Mesendoderm (in vitro differentiated cells): ENCODE measurements at regions not wholly inside any gene's neighbourhood (a gene's known extent, or its start where the extent isn't known, plus 50 kb on each side); places are given as distances from the start of the nearest gene placed in this dataset.

Experiments
- DNase-seq: peaks from one replicate; pipeline ENCODE4 v3.0.0; 2013
- H2AK5ac ChIP-seq: 2 replicates; pipeline ENCODE4 v1.6.1; 2013; ENCODE audit warnings: low read length, inconsistent platforms
- H2BK120ac ChIP-seq: 2 replicates; pipeline ENCODE4 v1.6.1; 2013; ENCODE audit warnings: low read depth, mild to moderate bottlenecking, low read length, moderate library complexity, mixed read lengths
- H2BK15ac ChIP-seq: replicated peaks from 2 replicates; pipeline ENCODE4 v1.6.1; 2013; ENCODE audit warnings: low read depth, mild to moderate bottlenecking, moderate library complexity
- H2BK5ac ChIP-seq: 2 replicates; pipeline ENCODE4 v1.6.1; 2013; ENCODE audit warnings: low read length, inconsistent platforms
- H3K18ac ChIP-seq: 2 replicates; pipeline ENCODE4 v1.6.1; 2013; ENCODE audit warnings: mild to moderate bottlenecking, low read length, mixed read lengths
- H3K23ac ChIP-seq: one replicate; pipeline ENCODE4 v1.6.1; 2013; ENCODE audit warnings: low read length
- H3K27ac ChIP-seq: 2 replicates; pipeline ENCODE4 v1.5.1; 2013; ENCODE audit warnings: low read depth, mild to moderate bottlenecking, inconsistent platforms, low read length, moderate library complexity
- H3K27me3 ChIP-seq: 2 replicates; pipeline ENCODE4 v1.6.1; 2013; ENCODE audit warnings: low read length, control low read depth, mild to moderate bottlenecking, inconsistent platforms; ENCODE audit not compliant: insufficient read depth, poor library complexity
- H3K36me3 ChIP-seq: 2 replicates; pipeline ENCODE4 v1.6.1; 2013; ENCODE audit warnings: low read length, inconsistent platforms; ENCODE audit not compliant: control insufficient read depth, insufficient read depth
- H3K4ac ChIP-seq: one replicate; pipeline ENCODE4 v1.6.1; 2013; ENCODE audit warnings: low read depth, mild to moderate bottlenecking, low read length, moderate library complexity
- H3K4me1 ChIP-seq: 2 replicates; pipeline ENCODE4 v1.6.1; 2013; ENCODE audit warnings: low read depth, low read length, inconsistent platforms; ENCODE audit not compliant: control insufficient read depth
- H3K4me2 ChIP-seq: 2 replicates; pipeline ENCODE4 v1.6.1; 2013; ENCODE audit warnings: low read length
- H3K4me3 ChIP-seq: 2 replicates; pipeline ENCODE4 v1.5.1; 2013; ENCODE audit warnings: mild to moderate bottlenecking, low read length
- H3K56ac ChIP-seq: one replicate; pipeline ENCODE4 v1.6.1; 2013; ENCODE audit warnings: low read length
- H3K79me1 ChIP-seq: 2 replicates; pipeline ENCODE4 v1.6.1; 2013; ENCODE audit warnings: low read length, inconsistent platforms
- H3K79me2 ChIP-seq: 2 replicates; pipeline ENCODE4 v1.6.1; 2013; ENCODE audit warnings: mild to moderate bottlenecking, low read length; ENCODE audit not compliant: control insufficient read depth, insufficient read depth
- H3K9ac ChIP-seq: 2 replicates; pipeline ENCODE4 v1.6.1; 2013; ENCODE audit warnings: low read length, inconsistent platforms
- H4K5ac ChIP-seq: one replicate; pipeline ENCODE4 v1.6.1; 2013; ENCODE audit warnings: low read length
- H4K8ac ChIP-seq: one replicate; pipeline ENCODE4 v1.6.1; 2013; ENCODE audit warnings: low read depth, mild to moderate bottlenecking, control low read depth, low read length, moderate library complexity
- WGBS: extraction: QIAGEN DNeasy Blood & Tissue Kit; methylation state at CpG from one replicate; pipeline ENCODE4 v1.1.7; 2013; ENCODE audit warnings: low lambda C conversion rate, missing lambda C conversion rate; ENCODE audit not compliant: insufficient coverage; ENCODE audit errors: extremely low coverage; 5-methylcytosine and 5-hydroxymethylcytosine counted together

DNA sequence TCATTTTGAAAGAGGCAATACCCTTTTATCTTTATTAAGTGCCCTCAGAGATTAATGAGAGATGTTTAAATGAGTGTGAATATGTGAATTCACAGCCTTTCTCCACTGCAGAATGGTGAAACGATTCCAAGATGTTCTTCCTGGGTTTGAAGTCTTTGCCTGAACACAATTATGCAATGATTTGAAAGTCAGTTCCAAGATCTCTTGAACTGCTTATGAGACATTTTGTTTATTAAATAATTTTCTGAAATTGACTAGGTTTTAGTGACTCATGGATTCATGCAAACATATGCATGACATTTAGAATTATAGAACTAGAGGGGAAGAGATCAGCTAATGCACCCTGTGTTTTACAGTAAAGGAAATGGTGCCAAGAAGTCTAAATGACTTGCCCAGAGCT lies 118.1 kb upstream of the SLC38A2 start:
- no peak overlapping the region for H3K27ac ChIP-seq
- no peak overlapping the region for H3K23ac ChIP-seq
- DNase-seq, result no peak
- H3K27me3 ChIP-seq, result no peaks in the 10 kb centered on the region
- WGBS, result no CpG with 5 or more reads among the region's 1 CpG
- H3K56ac ChIP-seq, result no peak overlapping the region
- H2AK5ac ChIP-seq, result no peak overlapping the region
- no peak overlapping the region for H3K4me3 ChIP-seq
- no peak overlapping the region for H3K18ac ChIP-seq
- H3K4me1 ChIP-seq, result peaks cover 2% of the 10 kb centered on the region
- no peak overlapping the region for H3K9ac ChIP-seq
- H3K4me2 ChIP-seq, result no peak overlapping the region
- H3K79me2 ChIP-seq, result no peaks in the 10 kb centered on the region
- H4K8ac ChIP-seq, result no peak overlapping the region
- no peak overlapping the region for H4K5ac ChIP-seq
- no peaks in the 10 kb centered on the region for H3K36me3 ChIP-seq
- no peak overlapping the region for H2BK5ac ChIP-seq
- H2BK120ac ChIP-seq, result peak overlapping the region; percentile 61
- no peak overlapping the region for H2BK15ac ChIP-seq
- H3K79me1 ChIP-seq, result no peaks in the 10 kb centered on the region
- no peak overlapping the region for H3K4ac ChIP-seq

DNA sequence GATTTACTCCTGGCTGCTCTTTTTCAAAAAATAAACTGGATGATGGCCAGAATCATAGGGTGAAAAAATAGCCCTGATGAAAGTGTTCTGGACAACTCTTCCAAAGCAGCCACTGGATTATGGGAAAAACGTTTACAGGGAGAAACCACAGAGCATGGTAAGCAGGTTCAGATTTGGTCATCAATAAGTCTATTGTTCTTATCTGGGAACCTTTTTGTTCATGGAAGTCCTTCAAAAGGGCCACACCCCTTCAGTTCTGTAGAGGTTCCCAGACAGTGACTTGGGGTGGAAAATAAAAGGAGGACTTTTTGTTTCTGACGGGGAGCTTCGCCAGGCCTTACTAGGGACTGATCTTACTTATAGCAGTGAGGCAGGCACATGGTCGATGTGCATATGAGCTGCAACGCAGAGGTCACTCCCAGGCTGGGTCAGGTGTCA lies 117.4 kb upstream of the SLC38A2 start:
- H3K27ac ChIP-seq, result no peak overlapping the region
- no peaks in the 10 kb centered on the region for H3K36me3 ChIP-seq
- H2BK15ac ChIP-seq, result no peak overlapping the region
- H3K4ac ChIP-seq, result peak overlapping the region; percentile 52
- peaks cover 2% of the 10 kb centered on the region for H3K4me1 ChIP-seq
- DNase-seq, result no peak
- H2BK120ac ChIP-seq, result no peak overlapping the region
- H3K79me2 ChIP-seq, result no peaks in the 10 kb centered on the region
- H3K27me3 ChIP-seq, result no peaks in the 10 kb centered on the region
- WGBS, result no CpG with 5 or more reads among the region's 5 CpGs
- H3K4me2 ChIP-seq, result no peak overlapping the region
- no peak overlapping the region for H4K8ac ChIP-seq
- H3K23ac ChIP-seq, result no peak overlapping the region
- H3K9ac ChIP-seq, result no peak overlapping the region
- H2BK5ac ChIP-seq, result no peak overlapping the region
- no peak overlapping the region for H3K56ac ChIP-seq
- H2AK5ac ChIP-seq, result no peak overlapping the region
- H3K4me3 ChIP-seq, result no peak overlapping the region
- no peaks in the 10 kb centered on the region for H3K79me1 ChIP-seq
- no peak overlapping the region for H4K5ac ChIP-seq
- H3K18ac ChIP-seq, result no peak overlapping the region

DNA sequence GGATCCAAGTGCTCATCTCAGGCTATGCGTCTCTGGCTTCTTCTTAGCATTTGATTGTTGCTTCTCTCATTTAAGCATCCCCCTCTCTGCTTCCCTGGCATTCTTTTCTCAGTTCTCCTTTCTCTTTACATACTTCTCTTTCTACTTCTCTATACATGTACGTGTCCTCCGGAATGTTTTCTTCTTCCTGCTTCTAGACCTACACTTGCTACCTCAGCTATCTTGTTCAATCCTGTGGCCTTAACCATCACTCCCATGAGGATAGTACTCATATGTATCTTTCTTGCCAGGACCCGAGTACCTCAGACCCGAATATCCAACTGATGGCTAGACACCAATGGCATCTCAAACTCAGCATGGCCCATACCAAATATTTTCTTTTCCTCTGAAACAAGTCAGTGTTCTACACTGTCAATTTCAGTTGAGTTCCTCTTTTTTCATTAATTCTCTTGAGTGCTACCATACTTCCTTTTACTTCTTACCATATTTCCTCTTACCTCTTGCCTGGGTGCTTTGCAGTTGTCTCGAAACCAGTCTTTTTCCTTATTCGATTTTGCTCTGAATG lies 115.1 kb upstream of the SLC38A2 start:
- H3K4me3 ChIP-seq, result no peak overlapping the region
- H3K27me3 ChIP-seq, result no peaks in the 10 kb centered on the region
- H3K27ac ChIP-seq, result no peak overlapping the region
- no peak overlapping the region for H3K4me2 ChIP-seq
- WGBS, result no CpG with 5 or more reads among the region's 7 CpGs
- no peaks in the 10 kb centered on the region for H3K79me2 ChIP-seq
- no peak for DNase-seq
- no peaks in the 10 kb centered on the region for H3K4me1 ChIP-seq
- no peak overlapping the region for H3K9ac ChIP-seq
- H3K36me3 ChIP-seq, result no peaks in the 10 kb centered on the region
- H2BK5ac ChIP-seq, result no peak overlapping the region
- H3K79me1 ChIP-seq, result no peaks in the 10 kb centered on the region
- no peak overlapping the region for H4K5ac ChIP-seq
- H3K56ac ChIP-seq, result no peak overlapping the region
- H3K4ac ChIP-seq, result peak overlapping the region; percentile 68
- no peak overlapping the region for H4K8ac ChIP-seq
- no peak overlapping the region for H2BK120ac ChIP-seq
- no peak overlapping the region for H2BK15ac ChIP-seq
- H3K18ac ChIP-seq, result no peak overlapping the region
- no peak overlapping the region for H2AK5ac ChIP-seq
- H3K23ac ChIP-seq, result no peak overlapping the region

DNA sequence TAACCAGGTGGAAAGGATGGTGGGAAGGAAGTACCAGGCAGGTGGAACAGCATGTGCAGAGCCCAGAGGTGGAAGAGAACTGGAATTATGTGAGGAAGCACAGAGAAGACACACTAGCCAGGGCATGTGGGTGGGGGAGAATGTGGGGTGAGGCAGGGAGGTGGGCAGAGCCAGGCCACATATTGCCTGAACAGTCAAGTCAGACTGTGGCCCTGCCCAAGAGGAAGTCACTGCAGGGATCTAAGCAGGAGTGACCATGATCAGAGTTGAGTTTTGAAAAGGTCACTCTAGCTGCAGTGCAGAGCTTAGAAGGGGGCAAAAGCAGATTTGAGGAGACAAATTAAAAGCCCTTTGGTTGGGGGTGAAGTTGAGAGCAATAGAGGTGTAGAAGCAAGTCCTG lies 114.0 kb upstream of the SLC38A2 start:
- H3K56ac ChIP-seq, result no peak overlapping the region

DNA sequence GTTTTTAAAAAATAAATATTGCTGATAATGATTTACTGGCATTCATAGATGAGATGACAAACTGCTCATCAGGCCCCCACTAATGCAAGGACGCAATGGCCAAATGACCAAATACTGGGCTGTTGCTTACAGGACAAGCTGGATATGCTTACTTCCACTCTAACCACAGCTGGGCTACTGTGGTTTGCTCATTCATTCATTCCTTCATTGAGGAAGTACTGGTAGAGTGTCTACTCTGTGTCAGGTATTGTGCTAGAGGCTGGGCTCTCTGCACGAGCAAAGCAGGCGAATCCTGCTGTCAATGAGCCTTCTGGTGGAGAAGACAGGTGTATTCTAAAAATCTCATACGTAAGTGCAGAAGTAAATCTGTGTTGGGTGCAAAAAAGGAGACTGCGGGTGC lies 113.3 kb upstream of the SLC38A2 start:
- no peaks in the 10 kb centered on the region for H3K27me3 ChIP-seq
- H3K9ac ChIP-seq, result no peak overlapping the region
- no peak overlapping the region for H3K4me3 ChIP-seq
- no CpG with 5 or more reads among the region's 5 CpGs for WGBS
- no peak overlapping the region for H4K5ac ChIP-seq
- H3K18ac ChIP-seq, result no peak overlapping the region
- H3K23ac ChIP-seq, result no peak overlapping the region
- no peak overlapping the region for H4K8ac ChIP-seq
- H3K4me1 ChIP-seq, result no peaks in the 10 kb centered on the region
- no peak overlapping the region for H3K56ac ChIP-seq
- H3K4ac ChIP-seq, result no peak overlapping the region
- no peak overlapping the region for H3K27ac ChIP-seq
- H3K79me1 ChIP-seq, result no peaks in the 10 kb centered on the region
- H3K36me3 ChIP-seq, result no peaks in the 10 kb centered on the region
- H2BK120ac ChIP-seq, result no peak overlapping the region
- H3K79me2 ChIP-seq, result no peaks in the 10 kb centered on the region
- no peak for DNase-seq
- H2AK5ac ChIP-seq, result no peak overlapping the region
- no peak overlapping the region for H3K4me2 ChIP-seq
- H2BK5ac ChIP-seq, result no peak overlapping the region
- H2BK15ac ChIP-seq, result no peak overlapping the region

More for the DNA sequence above, 114.0 kb upstream of the SLC38A2 start:
- no peak overlapping the region for H2AK5ac ChIP-seq
- no peak overlapping the region for H3K23ac ChIP-seq
- H2BK15ac ChIP-seq, result no peak overlapping the region
- no peaks in the 10 kb centered on the region for H3K27me3 ChIP-seq
- no peak overlapping the region for H3K18ac ChIP-seq
- H2BK120ac ChIP-seq, result no peak overlapping the region
- H3K27ac ChIP-seq, result no peak overlapping the region
- no peak overlapping the region for H4K8ac ChIP-seq
- H3K4me2 ChIP-seq, result no peak overlapping the region
- no peaks in the 10 kb centered on the region for H3K36me3 ChIP-seq
- H3K4ac ChIP-seq, result no peak overlapping the region
- H3K9ac ChIP-seq, result no peak overlapping the region
- no peak overlapping the region for H2BK5ac ChIP-seq
- H3K4me1 ChIP-seq, result no peaks in the 10 kb centered on the region
- DNase-seq, result no peak
- H4K5ac ChIP-seq, result no peak overlapping the region
- H3K79me2 ChIP-seq, result no peaks in the 10 kb centered on the region
- H3K4me3 ChIP-seq, result no peak overlapping the region
- H3K79me1 ChIP-seq, result no peaks in the 10 kb centered on the region

DNA sequence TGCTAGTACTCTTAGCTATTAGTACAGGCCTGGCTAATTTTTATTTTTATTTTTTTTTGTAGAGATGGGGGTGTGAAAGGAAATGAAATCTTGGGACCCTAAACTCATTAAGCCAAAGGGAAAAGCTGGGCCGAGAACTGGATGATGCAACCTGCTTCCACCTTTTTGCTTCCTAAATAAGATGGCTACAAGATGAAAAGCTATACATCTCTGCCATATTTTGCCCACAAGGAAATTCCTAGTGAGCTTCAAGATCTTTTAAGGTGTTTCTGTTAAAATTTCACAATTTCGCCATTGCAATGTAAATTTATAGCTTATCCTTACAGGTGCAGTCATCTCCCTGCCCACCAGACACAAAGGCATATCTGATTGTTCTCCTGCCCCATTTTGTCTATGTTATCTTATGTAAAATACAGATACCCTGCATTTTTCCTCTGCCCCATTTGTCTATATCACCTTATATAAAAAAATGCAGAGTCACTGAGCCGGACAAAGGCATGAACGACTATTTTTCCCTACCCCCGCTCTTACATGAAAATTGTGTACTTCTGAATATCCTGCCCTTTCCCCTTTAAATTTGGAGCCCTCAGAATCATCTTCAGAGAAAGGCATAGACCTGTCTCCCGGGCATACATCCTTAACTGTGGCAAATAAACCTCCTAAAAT lies 112.0 kb upstream of the SLC38A2 start:
- no peak overlapping the region for H3K4me2 ChIP-seq
- no peak overlapping the region for H3K4me3 ChIP-seq
- no peak overlapping the region for H3K27ac ChIP-seq
- H2BK15ac ChIP-seq, result no peak overlapping the region
- no peaks in the 10 kb centered on the region for H3K36me3 ChIP-seq
- DNase-seq, result no peak
- H3K4ac ChIP-seq, result no peak overlapping the region
- H3K79me1 ChIP-seq, result no peaks in the 10 kb centered on the region
- H3K4me1 ChIP-seq, result no peaks in the 10 kb centered on the region
- H3K9ac ChIP-seq, result no peak overlapping the region
- no peaks in the 10 kb centered on the region for H3K79me2 ChIP-seq
- WGBS, result no CpG with 5 or more reads among the region's 6 CpGs
- H2BK120ac ChIP-seq, result no peak overlapping the region
- no peak overlapping the region for H2BK5ac ChIP-seq
- no peaks in the 10 kb centered on the region for H3K27me3 ChIP-seq
- H3K23ac ChIP-seq, result no peak overlapping the region
- H4K8ac ChIP-seq, result no peak overlapping the region
- no peak overlapping the region for H3K56ac ChIP-seq
- H2AK5ac ChIP-seq, result no peak overlapping the region
- H3K18ac ChIP-seq, result no peak overlapping the region
- no peak overlapping the region for H4K5ac ChIP-seq
